ENCODE measurements at regions not wholly inside any gene's neighbourhood (a gene's known extent, or its start where the extent isn't known, plus 50 kb on each side); places are given as distances from the start of the nearest gene placed in this dataset.

DNA sequence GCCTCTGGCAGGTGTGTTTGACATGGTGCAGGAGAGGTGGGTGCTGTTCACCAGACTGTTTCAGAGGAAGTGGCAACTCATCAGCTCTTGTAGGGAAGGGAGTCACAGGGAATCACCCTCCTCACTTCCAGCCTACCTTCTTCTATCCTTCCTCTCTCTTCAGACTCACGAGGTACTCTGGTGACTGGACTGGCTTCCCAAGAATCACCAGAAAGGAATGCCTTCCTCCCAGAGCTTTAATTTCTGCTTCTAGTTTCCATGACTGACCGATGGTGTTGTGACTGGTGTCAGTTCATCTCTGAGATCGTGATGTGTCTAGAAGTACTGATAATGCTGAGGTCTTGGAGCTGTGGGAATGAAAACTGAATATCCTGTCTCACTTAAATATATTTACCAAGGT is 247.3 kb downstream of the KCTD12 start:
- TF ChIP-seq, protein P1, sequence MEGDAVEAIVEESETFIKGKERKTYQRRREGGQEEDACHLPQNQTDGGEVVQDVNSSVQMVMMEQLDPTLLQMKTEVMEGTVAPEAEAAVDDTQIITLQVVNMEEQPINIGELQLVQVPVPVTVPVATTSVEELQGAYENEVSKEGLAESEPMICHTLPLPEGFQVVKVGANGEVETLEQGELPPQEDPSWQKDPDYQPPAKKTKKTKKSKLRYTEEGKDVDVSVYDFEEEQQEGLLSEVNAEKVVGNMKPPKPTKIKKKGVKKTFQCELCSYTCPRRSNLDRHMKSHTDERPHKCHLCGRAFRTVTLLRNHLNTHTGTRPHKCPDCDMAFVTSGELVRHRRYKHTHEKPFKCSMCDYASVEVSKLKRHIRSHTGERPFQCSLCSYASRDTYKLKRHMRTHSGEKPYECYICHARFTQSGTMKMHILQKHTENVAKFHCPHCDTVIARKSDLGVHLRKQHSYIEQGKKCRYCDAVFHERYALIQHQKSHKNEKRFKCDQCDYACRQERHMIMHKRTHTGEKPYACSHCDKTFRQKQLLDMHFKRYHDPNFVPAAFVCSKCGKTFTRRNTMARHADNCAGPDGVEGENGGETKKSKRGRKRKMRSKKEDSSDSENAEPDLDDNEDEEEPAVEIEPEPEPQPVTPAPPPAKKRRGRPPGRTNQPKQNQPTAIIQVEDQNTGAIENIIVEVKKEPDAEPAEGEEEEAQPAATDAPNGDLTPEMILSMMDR (IDR thresholded peaks at IDR 0.05): no peak
- TF ChIP-seq POLR2AphosphoS5 (IDR thresholded peaks at IDR 0.05; ENCODE audit: insufficient read depth in 1 of 2, low read depth in 1 of 2): no peak
